Activated T-cell treated with anti-CD3 and anti-CD28 coated beads, Interleukin-2, amount 50 U/mL, for 72 hours (primary cell): ENCODE measurements at regions not wholly inside any gene's neighbourhood (a gene's known extent, or its start where the extent isn't known, plus 50 kb on each side); places are given as distances from the start of the nearest gene placed in this dataset.
"Not testable (repeated sequence)": the region's sequence is repeated elsewhere in the genome, so short reads cannot be mapped to it uniquely, and the experiment has no call there.

Experiments
- ATAC-seq, 2 donors: fragments of 150-1000 bp; cut with Tn5 transposase; replicated peaks in 1 of 2; 2 replicates each; pipeline ENCODE4 v1.10.0; 2021; ENCODE audit warnings: moderate library complexity in 2 of 2, mild to moderate bottlenecking in 1 of 2
- DNase-seq, 2 donors: peaks; one replicate each; pipeline ENCODE4 v3.0.0; 2021 to 2022; ENCODE audit warnings: mixed read lengths in 1 of 2
- H3K27ac Mint-ChIP-seq: one replicate; pipeline ENCODE4 v1.8.0; 2022; ENCODE audit warnings: mild to moderate bottlenecking, moderate library complexity, mixed read lengths
- H3K27me3 Mint-ChIP-seq: one replicate; pipeline ENCODE4 v1.8.0; 2022; ENCODE audit warnings: low read depth, mixed read lengths
- H3K36me3 Mint-ChIP-seq, 2 donors: one replicate each; pipeline ENCODE4 v1.8.0; 2022; ENCODE audit warnings: mixed read lengths in 2 of 2, mild to moderate bottlenecking in 1 of 2; ENCODE audit not compliant: insufficient read depth in 2 of 2
- H3K4me1 Mint-ChIP-seq: one replicate; pipeline ENCODE4 v1.8.0; 2022; ENCODE audit warnings: low read depth, mixed read lengths
- H3K4me3 Mint-ChIP-seq, 2 donors: one replicate each; pipeline ENCODE4 v1.8.0; 2022; ENCODE audit warnings: mild to moderate bottlenecking in 2 of 2, mixed read lengths in 2 of 2, moderate library complexity in 2 of 2
- H3K9me3 Mint-ChIP-seq, 2 donors: one replicate each; pipeline ENCODE4 v1.8.0; 2022; ENCODE audit warnings: mixed read lengths in 2 of 2

GRCh38 chr6:122903266-122903915, 92.6 kb upstream of the CLVS2 start:
- H3K27ac Mint-ChIP-seq, result no peak overlapping the region
- no peaks in the 10 kb centered on the region for H3K4me1 Mint-ChIP-seq
- no peak for ATAC-seq
- DNase-seq, result no peak
- H3K9me3 Mint-ChIP-seq, result peaks cover 5 to 6% of the 10 kb centered on the region in 2 donors
- no peaks in the 10 kb centered on the region for H3K27me3 Mint-ChIP-seq
- H3K36me3 Mint-ChIP-seq, result no peaks in the 10 kb centered on the region
- no peak overlapping the region for H3K4me3 Mint-ChIP-seq

- Mint-ChIP-seq H3K36me3 (no peaks in the 10 kb centered on the region), H3K4me3 (no peak overlapping the region), H3K9me3 (peaks cover 3 to 6% of the 10 kb centered on the region in 2 donors), H3K27ac (no peak overlapping the region), H3K4me1 (no peaks in the 10 kb centered on the region), H3K27me3 (no peaks in the 10 kb centered on the region)
- no peak for ATAC-seq
- no peak for DNase-seq
Measured at GRCh38 chr6:122904166-122904565, 91.9 kb upstream of the CLVS2 start.

- Mint-ChIP-seq H3K27me3 (no peaks in the 10 kb centered on the region), H3K27ac (no peak overlapping the region), H3K36me3 (peaks cover 0 to 4% of the 10 kb centered on the region in 2 donors), H3K4me3 (no peak overlapping the region), H3K4me1 (no peaks in the 10 kb centered on the region), H3K9me3 (peaks cover 8 to 16% of the 10 kb centered on the region in 2 donors)
- no peak for ATAC-seq
- DNase-seq, result no peak
Measured at GRCh38 chr6:122913558-122913957, 82.5 kb upstream of the CLVS2 start.

GRCh38 chr6:122918714-122919113, 77.3 kb upstream of the CLVS2 start:
- ATAC-seq, result no peak
- H3K27me3 Mint-ChIP-seq, result no peaks in the 10 kb centered on the region
- H3K36me3 Mint-ChIP-seq, result peaks cover 0 to 3% of the 10 kb centered on the region in 2 donors
- DNase-seq, result no peak
- no peak overlapping the region for H3K4me3 Mint-ChIP-seq
- peaks cover 4 to 14% of the 10 kb centered on the region in 2 donors for H3K9me3 Mint-ChIP-seq
- no peaks in the 10 kb centered on the region for H3K4me1 Mint-ChIP-seq
- no peak overlapping the region for H3K27ac Mint-ChIP-seq

- H3K9me3 Mint-ChIP-seq, result peaks cover 3 to 10% of the 10 kb centered on the region in 2 donors
- DNase-seq (no peak), ATAC-seq (no peak)
- no peaks in the 10 kb centered on the region for H3K4me1 Mint-ChIP-seq
- H3K27ac Mint-ChIP-seq, result no peak overlapping the region
- no peak overlapping the region for H3K4me3 Mint-ChIP-seq
- H3K27me3 Mint-ChIP-seq, result no peaks in the 10 kb centered on the region
- H3K36me3 Mint-ChIP-seq, result no peaks in the 10 kb centered on the region
Measured at GRCh38 chr6:122930252-122931180, 65.5 kb upstream of the CLVS2 start.

DNA sequence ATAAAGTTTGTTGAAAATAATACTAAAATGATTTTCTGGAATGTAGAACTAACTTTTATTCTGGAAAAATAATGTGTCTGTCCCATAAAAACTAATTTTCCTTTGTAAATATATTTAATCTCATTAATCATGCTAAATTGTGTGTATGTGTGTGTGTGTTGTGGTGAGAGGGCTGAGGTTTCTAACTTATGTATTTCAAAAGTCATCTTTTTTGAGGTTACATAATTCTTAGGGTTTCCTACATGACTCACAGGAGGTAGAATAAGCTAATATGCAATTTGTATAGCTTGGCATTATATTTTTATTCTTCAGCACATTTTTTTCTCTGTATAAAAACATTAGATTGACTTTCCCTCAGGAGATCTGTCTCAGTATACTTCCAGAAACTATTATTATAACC, 64.1 kb upstream of the CLVS2 start:
- Mint-ChIP-seq H3K4me1 (no peaks in the 10 kb centered on the region), H3K36me3 (no peaks in the 10 kb centered on the region), H3K27me3 (no peaks in the 10 kb centered on the region), H3K27ac (no peak overlapping the region), H3K4me3 (no peak overlapping the region), H3K9me3 (peaks cover 0 to 8% of the 10 kb centered on the region in 2 donors)
- DNase-seq, result no peak
- no peak for ATAC-seq

GRCh38 chr6:122944936-122945335, 51.1 kb upstream of the CLVS2 start:
- ATAC-seq, DNase-seq, H3K4me1 Mint-ChIP-seq, H3K36me3 Mint-ChIP-seq, H3K4me3 Mint-ChIP-seq, H3K27ac Mint-ChIP-seq, H3K27me3 Mint-ChIP-seq, H3K9me3 Mint-ChIP-seq: not testable (repeated sequence)
